Prostate gland (tissue), 2 donors: ENCODE measurements at regions not wholly inside any gene's neighbourhood (a gene's known extent, or its start where the extent isn't known, plus 50 kb on each side); places are given as distances from the start of the nearest gene placed in this dataset.

Source experiments
- DNase-seq: peaks from one replicate; pipeline ENCODE4 v3.0.0-alpha.2; 2019; ENCODE audit warnings: low spot score
- H3K27ac ChIP-seq, 2 donors: fragments of 200-600 bp; sonication (generic); 2 replicates each; pipeline ENCODE4 v1.5.1; 2017 to 2019
- H3K27me3 ChIP-seq: fragments of 200-600 bp; sonication (generic); replicated peaks from 2 replicates; pipeline ENCODE4 v1.5.1; 2019; ENCODE audit not compliant: insufficient read depth
- H3K36me3 ChIP-seq, 2 donors: fragments of 200-600 bp; sonication (generic); 1 replicate in 1 of 2; 2 replicates in 1 of 2; pipeline versions ENCODE4 v1.5.1 to v1.8.1; 2017 to 2019
- H3K4me1 ChIP-seq: fragments of 200-600 bp; sonication (generic); replicated peaks from 2 replicates; pipeline ENCODE4 v1.5.1; 2019
- H3K4me3 ChIP-seq, 2 donors: fragments of 200-600 bp; sonication (generic); 2 replicates each; pipeline ENCODE4 v1.5.1; 2017 to 2019
- H3K9me3 ChIP-seq: fragments of 200-600 bp; sonication (generic); 2 replicates; pipeline ENCODE4 v1.5.1; 2017
- CTCF ChIP-seq, 4 experiments: fragments of 200-600 bp in 2 of 4; fragments of 450-650 bp in 2 of 4; sonication (generic) in 2 of 4; IDR thresholded peaks; 1 replicate in 3 of 4; 2 replicates in 1 of 4; pipeline ENCODE4 v1.5.1; 2016 to 2019; ENCODE audit warnings: antibody characterized with exemption in 4 of 4, mild to moderate bottlenecking in 2 of 4, moderate library complexity in 2 of 4
- POLR2A ChIP-seq: fragments of 450-650 bp; IDR thresholded peaks from one replicate; pipeline ENCODE4 v1.6.1; 2016; ENCODE audit warnings: antibody characterized with exemption, mild to moderate bottlenecking
- POLR2AphosphoS5 ChIP-seq: sonication (generic); formaldehyde crosslinking; IDR thresholded peaks from one replicate; pipeline ENCODE4 v1.6.1; 2017; ENCODE audit warnings: antibody characterized with exemption
- WGBS: methylation state at CpG from one replicate; pipeline ENCODE4 v1.1.5; 2018; 5-methylcytosine and 5-hydroxymethylcytosine counted together
- intact Hi-C: fragments of 100-400 bp; cut with DNase I; formaldehyde crosslinking; loops from one replicate; pipeline ENCODE4 v1.14.2; 2022

GRCh38 chr4:81700189-81700588 lies 228.5 kb upstream of the RASGEF1B start:
- H3K4me3 ChIP-seq: no peak overlapping the region
- no peak for DNase-seq
- intact Hi-C loops: no loop called here

GRCh38 chr4:81698538-81699296 lies 227.0 kb upstream of the RASGEF1B start:
- WGBS: 77% methylated on average over 6 of the region's 6 CpGs
- DNase-seq: no peak
- intact Hi-C loops: no loop called here

More at GRCh38 chr4:81700189-81700588, 228.5 kb upstream of the RASGEF1B start:
- H3K9me3 ChIP-seq: no peaks in the 10 kb centered on the region
- no peak overlapping the region for H3K27ac ChIP-seq
- H3K27me3 ChIP-seq: no peaks in the 10 kb centered on the region
- H3K36me3 ChIP-seq: no peaks in the 10 kb centered on the region
- 62% methylated on average over 4 of the region's 4 CpGs for whole genome bisulfite sequencing
- TF ChIP-seq POLR2A (no peak), CTCF (IDR thresholded peaks at IDR 0.05) (no peak), POLR2AphosphoS5 (no peak)
- H3K4me1 ChIP-seq: no peaks in the 10 kb centered on the region

GRCh38 chr4:81694176-81694913 lies 222.6 kb upstream of the RASGEF1B start:
- 71% methylated on average over 5 of the region's 5 CpGs for WGBS
- TF ChIP-seq CTCF (IDR thresholded peaks at IDR 0.05) (no peak), POLR2A (no peak), POLR2AphosphoS5 (no peak)
- Histone ChIP-seq H3K4me3 (no peak overlapping the region), H3K27me3 (no peaks in the 10 kb centered on the region), H3K4me1 (no peaks in the 10 kb centered on the region), H3K36me3 (no peaks in the 10 kb centered on the region), H3K27ac (no peak overlapping the region), H3K9me3 (no peaks in the 10 kb centered on the region)
- intact Hi-C loops: no loop called here
- DNase-seq: no peak

More at GRCh38 chr4:81698538-81699296, 227.0 kb upstream of the RASGEF1B start:
- H3K27me3 ChIP-seq: no peaks in the 10 kb centered on the region
- no peaks in the 10 kb centered on the region for H3K4me1 ChIP-seq
- TF ChIP-seq POLR2A: no peak
- no peak for TF ChIP-seq CTCF (IDR thresholded peaks at IDR 0.05)
- no peak for TF ChIP-seq POLR2AphosphoS5
- H3K9me3 ChIP-seq: no peaks in the 10 kb centered on the region
- no peak overlapping the region for H3K4me3 ChIP-seq
- H3K27ac ChIP-seq: no peak overlapping the region
- no peaks in the 10 kb centered on the region for H3K36me3 ChIP-seq

- Histone ChIP-seq H3K36me3 (no peaks in the 10 kb centered on the region), H3K27ac (no peak overlapping the region), H3K4me3 (no peak overlapping the region), H3K27me3 (no peaks in the 10 kb centered on the region), H3K9me3 (no peaks in the 10 kb centered on the region), H3K4me1 (no peaks in the 10 kb centered on the region)
- WGBS: 78% methylated on average over 2 of the region's 2 CpGs
- DNase-seq: no peak
- intact Hi-C loops: no loop called here
- no peak for TF ChIP-seq CTCF (IDR thresholded peaks at IDR 0.05)
- no peak for TF ChIP-seq POLR2A
- TF ChIP-seq POLR2AphosphoS5: no peak
Measured at GRCh38 chr4:81690871-81691270, 219.2 kb upstream of the RASGEF1B start.
